Epithelial cell of proximal tubule (primary cell): ENCODE measurements at regions not wholly inside any gene's neighbourhood (a gene's known extent, or its start where the extent isn't known, plus 50 kb on each side); places are given as distances from the start of the nearest gene placed in this dataset.

Experiments used
- DNase-seq: peaks from one replicate; pipeline ENCODE4 v3.0.0-alpha.2; 2011; ENCODE audit warnings: low read depth
- H3K4me3 ChIP-seq: 2 replicates; pipeline ENCODE4 v1.5.1; 2011; ENCODE audit warnings: low read depth, mild to moderate bottlenecking, low read length
- CTCF ChIP-seq: conservative IDR thresholded peaks from 2 replicates; pipeline ENCODE4 v1.5.1; 2012; ENCODE audit warnings: low read depth, mild to moderate bottlenecking, low read length

DNA sequence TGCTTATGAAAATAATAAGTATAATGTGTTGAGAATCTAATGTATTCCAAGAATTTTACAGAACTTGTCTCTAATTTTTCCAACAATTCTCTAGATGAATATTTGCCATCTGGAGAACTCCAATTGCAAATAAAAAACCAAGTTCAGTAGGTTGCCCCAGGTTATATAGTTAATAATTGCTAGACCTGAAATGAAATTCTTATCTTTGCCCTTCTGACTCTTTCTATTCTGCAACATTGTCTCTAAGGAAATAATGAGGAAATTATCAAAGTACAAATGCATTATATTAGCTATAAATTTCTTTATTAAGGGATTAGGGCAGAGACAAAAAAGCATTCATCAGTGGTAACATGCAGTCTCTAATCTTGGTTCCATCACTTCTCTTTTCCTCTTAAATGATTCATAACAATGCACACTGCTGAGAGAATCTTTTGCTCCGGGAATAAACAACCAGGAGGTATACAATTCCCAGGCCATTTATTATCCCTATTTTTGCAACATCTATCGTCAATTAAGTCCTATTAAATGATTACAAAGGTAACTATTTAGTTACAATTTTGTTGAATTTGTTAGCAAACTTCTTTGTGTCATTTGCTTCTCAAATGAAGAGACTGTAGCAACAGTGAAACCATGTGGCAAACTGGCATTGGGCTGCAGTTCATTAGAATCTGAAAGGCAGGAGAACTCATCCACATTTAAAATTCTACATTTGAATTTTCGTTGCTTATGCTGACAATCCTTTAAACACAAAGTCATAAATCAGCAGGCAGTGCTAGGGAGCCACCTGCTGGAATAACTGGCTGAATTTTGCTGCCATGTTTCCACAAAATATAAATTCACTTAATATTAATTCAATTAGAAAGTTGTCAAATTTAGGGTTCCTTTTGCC is 349.6 kb downstream of the KIF2B start:
- no peak overlapping the region for H3K4me3 ChIP-seq
- DNase-seq, result peak; percentile 13
- peak; percentile 81 for TF ChIP-seq CTCF

GRCh38 chr17:54172985-54173316 is 350.2 kb downstream of the KIF2B start:
- DNase-seq, result no peak
- TF ChIP-seq CTCF, result no peak
- H3K4me3 ChIP-seq, result no peak overlapping the region

GRCh38 chr17:54177606-54178308 is 355.0 kb downstream of the KIF2B start:
- TF ChIP-seq CTCF, result no peak
- no peak overlapping the region for H3K4me3 ChIP-seq
- no peak for DNase-seq

DNA sequence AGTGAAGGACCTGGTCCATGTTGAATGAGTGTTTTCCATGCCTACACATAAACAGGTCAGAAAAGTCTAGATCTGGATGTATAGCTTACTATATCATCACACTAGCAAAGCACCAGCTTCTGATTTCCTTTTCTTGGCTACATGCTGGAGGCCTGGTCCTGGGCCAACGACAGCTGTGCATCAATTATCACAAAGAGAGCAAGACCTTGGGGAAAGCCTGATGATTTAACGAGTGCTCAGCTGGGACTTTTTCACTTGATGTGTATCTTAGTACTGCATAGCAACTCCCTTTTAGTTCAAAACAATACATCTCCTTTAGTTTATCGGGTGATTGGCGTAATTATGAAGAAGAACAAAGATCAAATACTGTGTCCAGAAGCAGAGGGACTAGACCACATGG is 358.2 kb downstream of the KIF2B start:
- no peak for TF ChIP-seq CTCF
- no peak overlapping the region for H3K4me3 ChIP-seq
- no peak for DNase-seq

DNA sequence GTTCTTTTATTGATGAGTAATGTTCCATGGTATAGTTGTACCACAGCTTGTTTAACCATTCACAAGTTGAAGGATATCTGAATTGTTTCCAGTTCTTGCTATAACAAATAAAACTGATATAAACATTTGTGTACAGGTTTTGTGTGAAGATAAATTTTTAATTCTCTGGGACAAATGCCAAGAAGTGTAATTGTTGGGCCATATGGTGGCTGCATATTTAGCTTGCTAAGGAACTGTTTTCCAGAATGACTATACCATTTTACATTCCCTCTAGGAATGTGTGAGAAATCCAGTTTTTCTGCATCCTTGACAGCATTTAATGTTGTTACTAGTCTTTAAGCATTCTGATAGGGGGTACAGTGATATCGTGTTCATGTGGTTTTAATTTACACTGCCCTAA is 368.5 kb downstream of the KIF2B start:
- TF ChIP-seq CTCF, result no peak
- no peak overlapping the region for H3K4me3 ChIP-seq
- no peak for DNase-seq

- no peak for TF ChIP-seq CTCF
- H3K4me3 ChIP-seq, result no peak overlapping the region
- DNase-seq, result no peak
Measured at GRCh38 chr17:54194268-54194667, 371.5 kb downstream of the KIF2B start.
